Left cardiac atrium (tissue), 4 donors: ENCODE measurements at regions not wholly inside any gene's neighbourhood (a gene's known extent, or its start where the extent isn't known, plus 50 kb on each side); places are given as distances from the start of the nearest gene placed in this dataset.

Experiments used
- ATAC-seq, 2 donors: fragments of 200-7000 bp; cut with Tn5 transposase; one replicate each; pipeline ENCODE4 v1.9.1; 2020; ENCODE audit warnings: mild to moderate bottlenecking in 2 of 2, moderate library complexity in 2 of 2
- DNase-seq: peaks from one replicate; pipeline ENCODE4 v3.0.0-alpha.2; 2020
- intact Hi-C, 2 donors: fragments of 100-400 bp; cut with DNase I; formaldehyde crosslinking; loops; one replicate each; pipeline versions ENCODE4 v1.14.1 to v1.15.1; 2022 to 2023
- donor health status: DM: no; HTN: yes; CAD: no.
- donor health status: DM: no; HTN: yes; CAD: no; lungs with severe emphysema.
- donor health status: DM: yes; HTN: yes; CAD: no.
- donor health status: Dilated cardiomyopathy.

DNA sequence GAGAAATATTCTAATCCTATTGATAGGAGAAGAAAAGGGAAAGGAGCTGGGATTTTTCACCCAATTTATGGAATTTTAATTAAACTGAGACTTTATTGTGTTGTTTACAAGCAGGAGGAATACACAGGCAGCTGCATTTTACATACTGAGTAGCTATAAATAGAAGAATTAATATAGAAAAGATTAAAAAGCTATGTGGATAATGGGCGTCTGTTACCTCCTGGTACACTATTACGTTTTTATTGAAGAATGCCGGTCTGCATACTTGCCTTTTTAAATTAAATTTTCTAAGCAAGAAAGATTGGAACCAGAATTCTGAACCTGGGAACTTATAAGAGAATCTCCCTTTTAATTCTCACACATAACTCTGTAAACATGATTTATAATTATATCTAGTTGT is 52.1 kb upstream of the CACHD1 start:
- ATAC-seq (no peak), DNase-seq (no peak)
- intact Hi-C loops = no loop called here
